H9 (cell line): ENCODE measurements at regions not wholly inside any gene's neighbourhood (a gene's known extent, or its start where the extent isn't known, plus 50 kb on each side); places are given as distances from the start of the nearest gene placed in this dataset.

Source experiments
- DNase-seq: peaks from one replicate; pipeline ENCODE4 v3.0.0-alpha.2; 2017
- H2AFZ ChIP-seq: one replicate; pipeline ENCODE4 v1.6.1; 2013; ENCODE audit warnings: mild to moderate bottlenecking, low read length, control low read depth, moderate library complexity
- H2AK5ac ChIP-seq: 2 replicates; pipeline ENCODE4 v1.6.1; 2013; ENCODE audit warnings: low read length, control low read depth, mixed read lengths; ENCODE audit not compliant: insufficient read length
- H2BK120ac ChIP-seq: one replicate; pipeline ENCODE4 v1.6.1; 2013; ENCODE audit warnings: low read depth, mild to moderate bottlenecking, low read length, control low read depth, inconsistent platforms; ENCODE audit not compliant: poor library complexity, severe bottlenecking
- H2BK12ac ChIP-seq: 2 replicates; pipeline ENCODE4 v1.6.1; 2013; ENCODE audit warnings: low read length, control low read depth, mixed read lengths, low read depth; ENCODE audit not compliant: insufficient read length
- H2BK15ac ChIP-seq: 2 replicates; pipeline ENCODE4 v1.6.1; 2013; ENCODE audit warnings: low read depth, low read length, control low read depth
- H2BK20ac ChIP-seq: one replicate; pipeline ENCODE4 v1.6.1; 2013; ENCODE audit warnings: low read depth, mild to moderate bottlenecking, low read length, control low read depth, inconsistent platforms; ENCODE audit not compliant: poor library complexity, severe bottlenecking
- H2BK5ac ChIP-seq: 2 replicates; pipeline ENCODE4 v1.6.1; 2013; ENCODE audit warnings: low read length, control low read depth, mixed read lengths; ENCODE audit not compliant: insufficient read length
- H3K14ac ChIP-seq: 2 replicates; pipeline ENCODE4 v1.6.1; 2013; ENCODE audit warnings: low read length, control low read depth; ENCODE audit not compliant: insufficient read depth
- H3K18ac ChIP-seq: 2 replicates; pipeline ENCODE4 v1.6.1; 2013; ENCODE audit warnings: low read depth, mild to moderate bottlenecking, mixed read lengths, low read length, control low read depth; ENCODE audit not compliant: insufficient read length
- H3K23ac ChIP-seq: 2 replicates; pipeline ENCODE4 v1.6.1; 2013; ENCODE audit warnings: low read length, control low read depth, mixed read lengths, low read depth; ENCODE audit not compliant: insufficient read length
- H3K23me2 ChIP-seq: 2 replicates; pipeline ENCODE4 v1.6.1; 2013; ENCODE audit warnings: low read depth, mild to moderate bottlenecking, mixed read lengths, low read length, control low read depth; ENCODE audit not compliant: insufficient read length, poor library complexity, severe bottlenecking
- H3K27ac ChIP-seq: 2 replicates; pipeline ENCODE4 v1.5.1; 2013; ENCODE audit warnings: low read length, control low read depth, mixed read lengths, low read depth; ENCODE audit not compliant: insufficient read length
- H3K27me3 ChIP-seq: 2 replicates; pipeline ENCODE4 v1.6.1; 2013; ENCODE audit warnings: low read length, control low read depth, inconsistent platforms; ENCODE audit not compliant: insufficient read depth
- H3K4ac ChIP-seq: 2 replicates; pipeline ENCODE4 v1.6.1; 2013; ENCODE audit warnings: low read depth, mild to moderate bottlenecking, control low read depth, inconsistent platforms, low read length, moderate library complexity
- H3K4me1 ChIP-seq: 2 replicates; pipeline ENCODE4 v1.6.1; 2013; ENCODE audit warnings: low read length, control low read depth, inconsistent platforms; ENCODE audit not compliant: insufficient read depth
- H3K4me2 ChIP-seq: 2 replicates; pipeline ENCODE4 v1.6.1; 2013; ENCODE audit warnings: low read length, control low read depth, mixed read lengths; ENCODE audit not compliant: insufficient read length, insufficient read depth
- H3K56ac ChIP-seq: 2 replicates; pipeline ENCODE4 v1.6.1; 2013; ENCODE audit warnings: low read depth, mild to moderate bottlenecking, mixed read lengths, low read length, control low read depth; ENCODE audit not compliant: insufficient read length
- H3K79me1 ChIP-seq: 2 replicates; pipeline ENCODE4 v1.6.1; 2013; ENCODE audit warnings: low read depth, mild to moderate bottlenecking, moderate library complexity, low read length, control low read depth, inconsistent platforms; ENCODE audit not compliant: insufficient read depth, poor library complexity, severe bottlenecking
- H3K79me2 ChIP-seq: 2 replicates; pipeline ENCODE4 v1.6.1; 2013; ENCODE audit warnings: low read length, control low read depth, inconsistent platforms; ENCODE audit not compliant: insufficient read depth
- H3K9ac ChIP-seq: 2 replicates; pipeline ENCODE4 v1.6.1; 2013; ENCODE audit warnings: low read length, control low read depth, mixed read lengths; ENCODE audit not compliant: insufficient read length; ENCODE audit errors: extremely low read depth
- H3K9me3 ChIP-seq: one replicate; pipeline ENCODE4 v1.6.1; 2013; ENCODE audit warnings: low read depth, low read length, inconsistent platforms; ENCODE audit not compliant: control insufficient read depth
- H3T11ph ChIP-seq: one replicate; pipeline ENCODE4 v1.6.1; 2013; ENCODE audit warnings: mild to moderate bottlenecking, low read length, control low read depth, inconsistent platforms
- H4K20me1 ChIP-seq: one replicate; pipeline ENCODE4 v1.6.1; 2013; ENCODE audit not compliant: control insufficient read depth, insufficient read length, insufficient read depth
- H4K5ac ChIP-seq: 2 replicates; pipeline ENCODE4 v1.6.1; 2013; ENCODE audit warnings: low read depth, mild to moderate bottlenecking, mixed read lengths, low read length, control low read depth; ENCODE audit not compliant: insufficient read length
- H4K8ac ChIP-seq: replicated peaks from 2 replicates; pipeline ENCODE4 v1.6.1; 2013; ENCODE audit warnings: low read length, control low read depth, mixed read lengths, low read depth; ENCODE audit not compliant: insufficient read length
- H4K91ac ChIP-seq: 2 replicates; pipeline ENCODE4 v1.6.1; 2013; ENCODE audit warnings: low read depth, mild to moderate bottlenecking, moderate library complexity, mixed read lengths, low read length, control low read depth; ENCODE audit not compliant: insufficient read length
- H3K27ac Mint-ChIP-seq, 3 experiments: 2 replicates in 2 of 3; 3 replicates in 1 of 3; pipeline ENCODE4 v1.8.0; 2020 to 2021; ENCODE audit warnings: mixed read lengths in 3 of 3, mild to moderate bottlenecking in 1 of 3, moderate library complexity in 1 of 3
- H3K27me3 Mint-ChIP-seq: 2 replicates; pipeline ENCODE4 v1.8.0; 2021; ENCODE audit warnings: low read depth, mild to moderate bottlenecking, moderate library complexity, mixed read lengths
- H3K36me3 Mint-ChIP-seq, 3 experiments: 2 replicates in 2 of 3; 3 replicates in 1 of 3; pipeline ENCODE4 v1.8.0; 2020 to 2021; ENCODE audit warnings: low read depth in 3 of 3, mixed read lengths in 3 of 3; ENCODE audit not compliant: insufficient read depth in 1 of 3
- H3K4me1 Mint-ChIP-seq, 2 experiments: 2 replicates each; pipeline ENCODE4 v1.8.0; 2020; ENCODE audit warnings: mixed read lengths in 2 of 2
- H3K4me3 Mint-ChIP-seq, 2 experiments: 2 replicates in 1 of 2; 3 replicates in 1 of 2; pipeline ENCODE4 v1.8.0; 2020 to 2021; ENCODE audit warnings: mild to moderate bottlenecking in 2 of 2, mixed read lengths in 2 of 2, moderate library complexity in 1 of 2
- H3K9me3 Mint-ChIP-seq, 2 experiments: 2 replicates in 1 of 2; 3 replicates in 1 of 2; pipeline ENCODE4 v1.8.0; 2020; ENCODE audit warnings: mild to moderate bottlenecking in 2 of 2, mixed read lengths in 2 of 2, moderate library complexity in 1 of 2
- WGBS: extraction: QIAGEN DNeasy Blood & Tissue Kit; methylation state at CpG from one replicate; pipeline ENCODE4 v1.1.7; 2013; ENCODE audit warnings: missing lambda C conversion rate, low lambda C conversion rate, mixed read lengths; ENCODE audit not compliant: insufficient read length; ENCODE audit errors: extremely low coverage; 5-methylcytosine and 5-hydroxymethylcytosine counted together
- TF ChIP-seq, protein P1 (sequence below): fragments of 200-600 bp; sonication (generic); conservative IDR thresholded peaks from 3 replicates; pipeline ENCODE4 v1.8.0; 2021; ENCODE audit warnings: antibody characterized with exemption, mild to moderate bottlenecking

DNA sequence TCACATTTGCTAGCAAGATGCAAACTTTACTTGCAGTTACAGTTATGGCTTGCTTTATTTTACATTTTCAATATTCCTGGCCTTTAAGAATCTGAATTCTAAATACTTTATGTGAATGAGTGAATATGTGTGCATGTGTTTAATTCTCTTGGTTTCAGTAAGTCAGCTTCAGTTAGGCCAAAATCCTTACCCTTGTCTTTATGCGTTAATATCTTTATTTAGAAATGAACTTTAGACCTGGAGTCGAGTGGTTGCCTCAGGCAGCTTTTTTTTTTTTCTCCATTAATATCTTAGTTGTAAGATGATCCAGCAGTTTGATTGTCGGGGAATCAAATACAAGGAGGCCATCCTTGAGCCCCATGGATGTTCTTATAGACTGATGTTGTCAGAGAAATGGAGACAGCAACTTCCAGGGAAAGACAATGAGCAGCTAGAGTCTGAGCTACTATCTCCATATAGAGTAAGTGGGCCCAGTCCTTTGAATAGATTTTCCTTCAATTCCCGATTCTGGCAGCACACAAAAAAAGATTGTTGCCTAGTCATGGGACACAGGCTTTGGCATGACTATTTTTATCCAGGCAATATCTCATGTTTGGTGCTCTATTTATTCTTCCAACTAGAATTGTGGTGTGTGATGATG is 398.0 kb downstream of the DHX35 start:
- Histone ChIP-seq H3K4ac (no peak overlapping the region), H3K79me2 (no peaks in the 10 kb centered on the region), H4K5ac (no peak overlapping the region), H3K4me1 (no peaks in the 10 kb centered on the region), H2AFZ (no peak overlapping the region), H3K79me1 (no peaks in the 10 kb centered on the region), H3K23me2 (no peaks in the 10 kb centered on the region), H3K9me3 (no peaks in the 10 kb centered on the region), H3K23ac (no peak overlapping the region), H3K27ac (no peak overlapping the region), H3K18ac (no peak overlapping the region), H3K4me2 (no peak overlapping the region), H4K91ac (no peak overlapping the region), H3K9ac (no peak overlapping the region), H2BK120ac (no peak overlapping the region), H2BK5ac (no peak overlapping the region), H2BK12ac (no peak overlapping the region), H4K20me1 (no peaks in the 10 kb centered on the region), H3K14ac (no peak overlapping the region), H2BK15ac (no peak overlapping the region), H3T11ph (no peak overlapping the region), H3K27me3 (no peaks in the 10 kb centered on the region; the same call in 1 of the 2 replicates), H2AK5ac (no peak overlapping the region), H2BK20ac (no peak overlapping the region), H3K56ac (no peak overlapping the region), H4K8ac (no peak overlapping the region)
- Mint-ChIP-seq H3K4me1 (no peaks in the 10 kb centered on the region), H3K36me3 (no peaks in the 10 kb centered on the region), H3K9me3 (no peaks in the 10 kb centered on the region), H3K27me3 (no peaks in the 10 kb centered on the region), H3K27ac (no peak overlapping the region), H3K4me3 (no peak overlapping the region)
- no CpG with 5 or more reads among the region's 4 CpGs for WGBS
- TF ChIP-seq, protein P1, sequence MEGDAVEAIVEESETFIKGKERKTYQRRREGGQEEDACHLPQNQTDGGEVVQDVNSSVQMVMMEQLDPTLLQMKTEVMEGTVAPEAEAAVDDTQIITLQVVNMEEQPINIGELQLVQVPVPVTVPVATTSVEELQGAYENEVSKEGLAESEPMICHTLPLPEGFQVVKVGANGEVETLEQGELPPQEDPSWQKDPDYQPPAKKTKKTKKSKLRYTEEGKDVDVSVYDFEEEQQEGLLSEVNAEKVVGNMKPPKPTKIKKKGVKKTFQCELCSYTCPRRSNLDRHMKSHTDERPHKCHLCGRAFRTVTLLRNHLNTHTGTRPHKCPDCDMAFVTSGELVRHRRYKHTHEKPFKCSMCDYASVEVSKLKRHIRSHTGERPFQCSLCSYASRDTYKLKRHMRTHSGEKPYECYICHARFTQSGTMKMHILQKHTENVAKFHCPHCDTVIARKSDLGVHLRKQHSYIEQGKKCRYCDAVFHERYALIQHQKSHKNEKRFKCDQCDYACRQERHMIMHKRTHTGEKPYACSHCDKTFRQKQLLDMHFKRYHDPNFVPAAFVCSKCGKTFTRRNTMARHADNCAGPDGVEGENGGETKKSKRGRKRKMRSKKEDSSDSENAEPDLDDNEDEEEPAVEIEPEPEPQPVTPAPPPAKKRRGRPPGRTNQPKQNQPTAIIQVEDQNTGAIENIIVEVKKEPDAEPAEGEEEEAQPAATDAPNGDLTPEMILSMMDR: no peak
- no peak for DNase-seq
